ENCODE measurements at regions not wholly inside any gene's neighbourhood (a gene's known extent, or its start where the extent isn't known, plus 50 kb on each side); places are given as distances from the start of the nearest gene placed in this dataset.

GRCh38 chr1:5515501-5515900 is 476.7 kb downstream of the NPHP4 start:
- intact Hi-C loops (cut with DNase I): no loop called here
- Histone ChIP-seq H3K27me3 (no peaks in the 10 kb centered on the region), H3K9me3 (no peaks in the 10 kb centered on the region), H3K27ac (no peak overlapping the region), H3K4me1 (no peaks in the 10 kb centered on the region), H3K4me3 (no peak overlapping the region), H3K36me3 (no peaks in the 10 kb centered on the region)
- TF ChIP-seq CTCF (IDR thresholded peaks at IDR 0.05): no peak
- peak in 1 of 2 donors; percentile 19 for DNase-seq (ENCODE audit: low spot score in 2 of 2)

- peak; percentile 73 to 99 (median 99) for TF ChIP-seq CTCF (IDR thresholded peaks at IDR 0.05)
- no peaks in the 10 kb centered on the region for H3K4me1 ChIP-seq
- no peaks in the 10 kb centered on the region for H3K27me3 ChIP-seq
- no peaks in the 10 kb centered on the region for H3K9me3 ChIP-seq
- H3K36me3 ChIP-seq: no peaks in the 10 kb centered on the region
- DNase-seq (ENCODE audit: low spot score in 2 of 2): peak in 1 of 2 donors; percentile 8
- intact Hi-C loops (cut with DNase I): no loop called here
- H3K4me3 ChIP-seq: no peak overlapping the region
- no peak overlapping the region for H3K27ac ChIP-seq
Observed at GRCh38 chr1:5514527-5515183, 477.6 kb downstream of the NPHP4 start.

GRCh38 chr1:5513846-5514526 is 478.2 kb downstream of the NPHP4 start:
- intact Hi-C loops (cut with DNase I): no loop called here
- H3K9me3 ChIP-seq: no peaks in the 10 kb centered on the region
- H3K4me1 ChIP-seq: no peaks in the 10 kb centered on the region
- H3K27ac ChIP-seq: no peak overlapping the region
- H3K4me3 ChIP-seq: no peak overlapping the region
- DNase-seq (ENCODE audit: low spot score in 2 of 2): no peak
- H3K27me3 ChIP-seq: no peaks in the 10 kb centered on the region
- TF ChIP-seq CTCF (IDR thresholded peaks at IDR 0.05): no peak
- H3K36me3 ChIP-seq: no peaks in the 10 kb centered on the region

- TF ChIP-seq CTCF (IDR thresholded peaks at IDR 0.05): no peak
- no peak overlapping the region for H3K27ac ChIP-seq
- DNase-seq (ENCODE audit: low spot score in 2 of 2): no peak
- H3K9me3 ChIP-seq: no peaks in the 10 kb centered on the region
- intact Hi-C loops (cut with DNase I): no loop called here
- no peaks in the 10 kb centered on the region for H3K36me3 ChIP-seq
- H3K27me3 ChIP-seq: no peaks in the 10 kb centered on the region
- no peak overlapping the region for H3K4me3 ChIP-seq
- no peaks in the 10 kb centered on the region for H3K4me1 ChIP-seq
Observed at GRCh38 chr1:5513179-5513578, 479.0 kb downstream of the NPHP4 start.

GRCh38 chr1:5511381-5512097 is 480.7 kb downstream of the NPHP4 start:
- H3K27me3 ChIP-seq: no peaks in the 10 kb centered on the region
- DNase-seq (ENCODE audit: low spot score in 2 of 2): no peak
- H3K27ac ChIP-seq: no peak overlapping the region
- no peak for TF ChIP-seq CTCF (IDR thresholded peaks at IDR 0.05)
- no peak overlapping the region for H3K4me3 ChIP-seq
- intact Hi-C loops (cut with DNase I): no loop called here
- no peaks in the 10 kb centered on the region for H3K4me1 ChIP-seq
- no peaks in the 10 kb centered on the region for H3K36me3 ChIP-seq
- no peaks in the 10 kb centered on the region for H3K9me3 ChIP-seq
